ENCODE measurements at regions not wholly inside any gene's neighbourhood (a gene's known extent, or its start where the extent isn't known, plus 50 kb on each side); places are given as distances from the start of the nearest gene placed in this dataset.

DNA sequence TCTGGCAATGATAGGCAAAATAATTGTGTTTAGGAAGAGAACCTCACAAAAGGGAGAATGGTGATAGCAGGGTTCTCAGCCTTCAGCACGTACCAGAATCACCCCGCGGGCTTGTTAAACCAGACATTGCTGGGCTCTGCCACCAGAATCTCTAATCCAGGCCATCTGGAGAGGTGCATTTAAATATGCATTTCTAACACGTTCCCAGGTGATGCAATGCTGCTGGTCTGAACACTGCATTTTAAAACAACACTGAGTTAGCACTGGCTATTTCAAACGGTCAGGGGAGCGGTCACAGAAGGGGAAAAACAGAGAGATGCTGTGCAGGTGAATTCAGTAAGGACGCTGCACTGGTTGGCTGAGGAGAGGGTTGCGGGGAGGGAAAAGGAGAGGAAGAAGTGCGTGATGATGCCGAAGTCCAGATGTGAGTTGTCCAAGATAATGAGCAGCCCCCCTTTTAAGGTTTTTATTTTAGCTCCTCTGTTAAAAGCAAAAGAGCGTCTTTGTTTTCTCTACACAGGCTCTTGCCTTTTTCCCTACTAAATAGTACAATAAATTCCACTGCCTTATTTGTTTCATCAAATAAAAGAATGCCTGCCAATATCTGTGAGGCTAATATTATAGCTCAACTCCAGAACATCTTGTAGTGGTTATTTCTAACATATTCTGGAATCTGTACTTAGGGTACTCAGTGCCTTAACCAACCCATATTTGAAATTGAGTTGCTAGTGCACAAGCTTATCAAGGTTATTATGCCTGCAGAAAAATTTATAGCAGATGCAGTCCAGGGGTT lies 109.6 kb upstream of the POU2AF2 start:
- no peak for TF ChIP-seq ZNF473 (tag by site-specific recombination; IDR thresholded peaks at IDR 0.05)
- TF ChIP-seq ZFP3 (tag by site-specific recombination; IDR thresholded peaks at IDR 0.05; ENCODE audit: low read depth): no peak
- TF ChIP-seq HOXC10 (CRISPR knock-in tag; IDR thresholded peaks at IDR 0.05): no peak

DNA sequence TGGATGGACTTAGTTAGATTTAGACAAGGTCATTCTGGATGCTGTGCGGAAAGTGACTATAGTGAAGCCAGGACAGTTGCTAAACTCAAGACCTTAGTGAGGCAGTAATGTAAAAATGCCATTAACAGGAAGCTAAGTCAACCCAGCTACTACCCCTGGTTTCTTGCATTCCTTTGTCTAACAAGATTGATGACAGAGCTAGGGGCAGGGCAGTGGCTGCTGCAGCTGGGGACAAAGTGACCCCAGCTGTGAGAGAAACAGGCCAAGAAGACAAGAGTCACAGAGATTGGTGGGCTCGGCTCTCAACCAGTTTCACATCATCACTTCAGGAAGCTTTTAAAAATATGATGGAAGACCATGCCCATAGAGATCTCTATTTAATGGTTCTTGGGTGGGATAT lies 110.4 kb upstream of the POU2AF2 start:
- ChIA-PET POLR2A (no interaction called here), CTCF (interaction anchor here (0.6 kb wide), 1 partner anchor 32 kb away, joined by 3 read pairs; no protein-coding TSS in a partner anchor)
- no peak overlapping the region for H3K4me3 ChIP-seq (ENCODE audit: low read depth, low read length)
- no peaks in the 10 kb centered on the region for H3K9me3 ChIP-seq (ENCODE audit: control insufficient read depth, insufficient read depth, low read depth, low read length)
- H3K27ac ChIP-seq (ENCODE audit: extremely low read depth, low read depth, low read length): no peak overlapping the region
- TF ChIP-seq, protein P1, sequence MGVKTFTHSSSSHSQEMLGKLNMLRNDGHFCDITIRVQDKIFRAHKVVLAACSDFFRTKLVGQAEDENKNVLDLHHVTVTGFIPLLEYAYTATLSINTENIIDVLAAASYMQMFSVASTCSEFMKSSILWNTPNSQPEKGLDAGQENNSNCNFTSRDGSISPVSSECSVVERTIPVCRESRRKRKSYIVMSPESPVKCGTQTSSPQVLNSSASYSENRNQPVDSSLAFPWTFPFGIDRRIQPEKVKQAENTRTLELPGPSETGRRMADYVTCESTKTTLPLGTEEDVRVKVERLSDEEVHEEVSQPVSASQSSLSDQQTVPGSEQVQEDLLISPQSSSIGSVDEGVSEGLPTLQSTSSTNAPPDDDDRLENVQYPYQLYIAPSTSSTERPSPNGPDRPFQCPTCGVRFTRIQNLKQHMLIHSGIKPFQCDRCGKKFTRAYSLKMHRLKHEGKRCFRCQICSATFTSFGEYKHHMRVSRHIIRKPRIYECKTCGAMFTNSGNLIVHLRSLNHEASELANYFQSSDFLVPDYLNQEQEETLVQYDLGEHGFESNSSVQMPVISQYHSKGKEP (tag by site-specific recombination; IDR thresholded peaks at IDR 0.05): no peak
- TF ChIP-seq, protein P2, sequence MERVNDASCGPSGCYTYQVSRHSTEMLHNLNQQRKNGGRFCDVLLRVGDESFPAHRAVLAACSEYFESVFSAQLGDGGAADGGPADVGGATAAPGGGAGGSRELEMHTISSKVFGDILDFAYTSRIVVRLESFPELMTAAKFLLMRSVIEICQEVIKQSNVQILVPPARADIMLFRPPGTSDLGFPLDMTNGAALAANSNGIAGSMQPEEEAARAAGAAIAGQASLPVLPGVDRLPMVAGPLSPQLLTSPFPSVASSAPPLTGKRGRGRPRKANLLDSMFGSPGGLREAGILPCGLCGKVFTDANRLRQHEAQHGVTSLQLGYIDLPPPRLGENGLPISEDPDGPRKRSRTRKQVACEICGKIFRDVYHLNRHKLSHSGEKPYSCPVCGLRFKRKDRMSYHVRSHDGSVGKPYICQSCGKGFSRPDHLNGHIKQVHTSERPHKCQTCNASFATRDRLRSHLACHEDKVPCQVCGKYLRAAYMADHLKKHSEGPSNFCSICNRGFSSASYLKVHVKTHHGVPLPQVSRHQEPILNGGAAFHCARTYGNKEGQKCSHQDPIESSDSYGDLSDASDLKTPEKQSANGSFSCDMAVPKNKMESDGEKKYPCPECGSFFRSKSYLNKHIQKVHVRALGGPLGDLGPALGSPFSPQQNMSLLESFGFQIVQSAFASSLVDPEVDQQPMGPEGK (tag by site-specific recombination; IDR thresholded peaks at IDR 0.05): no peak
- TF ChIP-seq ZNF324 (tag by site-specific recombination; IDR thresholded peaks at IDR 0.05): no peak
- no peak for TF ChIP-seq ZNF174 (tag by site-specific recombination; IDR thresholded peaks at IDR 0.05)
- TF ChIP-seq ZNF366 (tag by site-specific recombination; conservative IDR thresholded peaks at IDR 0.05): no peak
- no peak for TF ChIP-seq ZFHX2 (tag by site-specific recombination; conservative IDR thresholded peaks at IDR 0.05)
- no peak for TF ChIP-seq ZNF501 (tag by site-specific recombination; IDR thresholded peaks at IDR 0.05)
- no peak for TF ChIP-seq SP2 (tag by site-specific recombination; IDR thresholded peaks at IDR 0.05)
- TF ChIP-seq ZNF239 (tag by site-specific recombination; IDR thresholded peaks at IDR 0.05): no peak
- TF ChIP-seq, protein P3, sequence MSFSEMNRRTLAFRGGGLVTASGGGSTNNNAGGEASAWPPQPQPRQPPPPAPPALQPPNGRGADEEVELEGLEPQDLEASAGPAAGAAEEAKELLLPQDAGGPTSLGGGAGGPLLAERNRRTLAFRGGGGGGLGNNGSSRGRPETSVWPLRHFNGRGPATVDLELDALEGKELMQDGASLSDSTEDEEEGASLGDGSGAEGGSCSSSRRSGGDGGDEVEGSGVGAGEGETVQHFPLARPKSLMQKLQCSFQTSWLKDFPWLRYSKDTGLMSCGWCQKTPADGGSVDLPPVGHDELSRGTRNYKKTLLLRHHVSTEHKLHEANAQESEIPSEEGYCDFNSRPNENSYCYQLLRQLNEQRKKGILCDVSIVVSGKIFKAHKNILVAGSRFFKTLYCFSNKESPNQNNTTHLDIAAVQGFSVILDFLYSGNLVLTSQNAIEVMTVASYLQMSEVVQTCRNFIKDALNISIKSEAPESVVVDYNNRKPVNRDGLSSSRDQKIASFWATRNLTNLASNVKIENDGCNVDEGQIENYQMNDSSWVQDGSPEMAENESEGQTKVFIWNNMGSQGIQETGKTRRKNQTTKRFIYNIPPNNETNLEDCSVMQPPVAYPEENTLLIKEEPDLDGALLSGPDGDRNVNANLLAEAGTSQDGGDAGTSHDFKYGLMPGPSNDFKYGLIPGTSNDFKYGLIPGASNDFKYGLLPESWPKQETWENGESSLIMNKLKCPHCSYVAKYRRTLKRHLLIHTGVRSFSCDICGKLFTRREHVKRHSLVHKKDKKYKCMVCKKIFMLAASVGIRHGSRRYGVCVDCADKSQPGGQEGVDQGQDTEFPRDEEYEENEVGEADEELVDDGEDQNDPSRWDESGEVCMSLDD (tag by site-specific recombination; IDR thresholded peaks at IDR 0.05): no peak
- no peak for TF ChIP-seq ZNF473 (tag by site-specific recombination; IDR thresholded peaks at IDR 0.05)
- no peak for TF ChIP-seq ZNF558 (tag by site-specific recombination; IDR thresholded peaks at IDR 0.05)
- TF ChIP-seq TRIM28 (IDR thresholded peaks at IDR 0.05; ENCODE audit: borderline replicate concordance, low read length): no peak
- no peak for TF ChIP-seq IKZF3 (tag by site-specific recombination; IDR thresholded peaks at IDR 0.05)
- TF ChIP-seq ZNF600 (tag by site-specific recombination; IDR thresholded peaks at IDR 0.05): no peak
- TF ChIP-seq KLF16 (tag by site-specific recombination; IDR thresholded peaks at IDR 0.05): no peak
- no peak for TF ChIP-seq ZNF19 (tag by site-specific recombination; IDR thresholded peaks at IDR 0.05; ENCODE audit: low read depth)
- TF ChIP-seq HOXD13 (CRISPR knock-in tag; IDR thresholded peaks at IDR 0.05; ENCODE audit: borderline replicate concordance): no peak
- TF ChIP-seq BCL11B (tag by site-specific recombination; IDR thresholded peaks at IDR 0.05; ENCODE audit: low read depth): no peak
- H3K4me1 ChIP-seq (ENCODE audit: control insufficient read depth, insufficient read depth, low read length): no peaks in the 10 kb centered on the region
- no peaks in the 10 kb centered on the region for H3K36me3 ChIP-seq (ENCODE audit: control insufficient read depth in 2 of 2, insufficient read depth in 1 of 2, low read length in 2 of 2)

More for the DNA sequence above, 109.6 kb upstream of the POU2AF2 start:
- Histone ChIP-seq H3K36me3 (ENCODE audit: control insufficient read depth in 2 of 2, insufficient read depth in 1 of 2, low read length in 2 of 2) (no peaks in the 10 kb centered on the region), H3K27ac (ENCODE audit: extremely low read depth, low read depth, low read length) (no peak overlapping the region), H3K4me3 (ENCODE audit: low read depth, low read length) (no peak overlapping the region), H3K4me1 (ENCODE audit: control insufficient read depth, insufficient read depth, low read length) (no peaks in the 10 kb centered on the region), H3K9me3 (ENCODE audit: control insufficient read depth, insufficient read depth, low read depth, low read length) (no peaks in the 10 kb centered on the region)
- POLR2A ChIA-PET: no interaction called here
- CTCF ChIA-PET: interaction anchor here (0.6 kb wide), 1 partner anchor 31 kb away, joined by 3 read pairs; no protein-coding TSS in a partner anchor
